Panc1 (cell line): ENCODE measurements at regions not wholly inside any gene's neighbourhood (a gene's known extent, or its start where the extent isn't known, plus 50 kb on each side); places are given as distances from the start of the nearest gene placed in this dataset.
"Not testable (repeated sequence)": the region's sequence is repeated elsewhere in the genome, so short reads cannot be mapped to it uniquely, and the experiment has no call there.

Experiments
- ATAC-seq: fragments of 200-7000 bp; cut with Tn5 transposase; 2 replicates; pipeline ENCODE4 v1.9.1; 2020; ENCODE audit warnings: mild to moderate bottlenecking, moderate library complexity
- BruUV-seq: library from RNA; stranded (reverse); fragments of 400-500 nt; replicated peaks from 2 replicates; lab custom pipeline; 2021; lab: Mats Ljungman, UMichigan
- CTCF ChIA-PET: fragments of 300-600 bp; sonication (Branson Sonifier 250); formaldehyde crosslinking; loops from one replicate; lab custom pipeline; 2022; ENCODE audit warnings: antibody characterized with exemption; lab: Charles Lee
- POLR2A ChIA-PET: fragments of 300-600 bp; sonication (Branson Sonifier 250); formaldehyde crosslinking; loops from one replicate; lab custom pipeline; 2022; ENCODE audit warnings: antibody characterized with exemption; lab: Charles Lee
- DNase-seq: peaks from one replicate; pipeline ENCODE4 v3.0.0-alpha.2; 2010; ENCODE audit warnings: low read depth, low spot score
- H3K27ac ChIP-seq: 2 replicates; pipeline ENCODE4 v1.5.1; 2011; ENCODE audit warnings: mild to moderate bottlenecking, low read length, inconsistent platforms
- H3K27me3 ChIP-seq: fragments of 200-500 bp; sonication (Bioruptor generic); 2 replicates; pipeline ENCODE4 v1.6.0; 2014; ENCODE audit warnings: low read length, inconsistent platforms; ENCODE audit not compliant: control insufficient read depth, insufficient read depth
- H3K36me3 ChIP-seq: fragments of 200-500 bp; sonication (Bioruptor generic); 2 replicates; pipeline ENCODE4 v1.5.1; 2014; ENCODE audit warnings: inconsistent platforms, mild to moderate bottlenecking, low read length, moderate library complexity; ENCODE audit not compliant: control insufficient read depth, insufficient read depth
- H3K4me1 ChIP-seq: 2 replicates; pipeline ENCODE4 v1.5.1; 2011; ENCODE audit warnings: inconsistent platforms, mild to moderate bottlenecking, low read length, moderate library complexity; ENCODE audit not compliant: control insufficient read depth, insufficient read depth
- H3K4me3 ChIP-seq, 2 experiments: 2 replicates each; pipeline ENCODE4 v1.5.1; 2011 to 2012; ENCODE audit warnings: low read depth in 2 of 2, low read length in 2 of 2, mild to moderate bottlenecking in 2 of 2, inconsistent platforms in 1 of 2, moderate library complexity in 1 of 2
- H3K9me3 ChIP-seq: fragments of 200-500 bp; sonication (Bioruptor generic); 2 replicates; pipeline ENCODE4 v1.5.1; 2014; ENCODE audit warnings: low read depth, mild to moderate bottlenecking, inconsistent platforms, low read length, moderate library complexity; ENCODE audit not compliant: control insufficient read depth, insufficient read depth
- POLR2AphosphoS5 ChIP-seq: IDR thresholded peaks from 2 replicates; pipeline ENCODE4 v1.6.1; 2012; ENCODE audit warnings: mild to moderate bottlenecking, low read depth, low read length, moderate library complexity
- SIN3A ChIP-seq: IDR thresholded peaks from 2 replicates; pipeline ENCODE4 v1.6.1; 2012; ENCODE audit warnings: low read depth, mild to moderate bottlenecking, low read length, moderate library complexity, borderline replicate concordance; ENCODE audit not compliant: insufficient read depth
- TCF7L2 ChIP-seq: IDR thresholded peaks from 2 replicates; pipeline ENCODE4 v1.6.1; 2011; ENCODE audit warnings: mild to moderate bottlenecking, low read depth, low read length, inconsistent platforms
- in situ Hi-C: cut with HindIII; loops from 2 replicates; pipeline ENCODE4 v1.10.0; 2016; ENCODE audit warnings: low sequenced_read_pairs, low pct_unique_long_range_greater_than_20kb
- intact Hi-C: fragments of 100-400 bp; cut with micrococcal nuclease; formaldehyde crosslinking; loops from one replicate; pipeline ENCODE4 v1.10.0; 2022; ENCODE audit not compliant: unreplicated experiment
- TF ChIP-seq, protein P1 (sequence below): fragments of 450-650 bp; IDR thresholded peaks from 2 replicates; pipeline ENCODE4 v1.5.1; 2017; ENCODE audit warnings: mild to moderate bottlenecking
- TF ChIP-seq, protein P2 (sequence below), 2 experiments: IDR thresholded peaks; 2 replicates each; pipeline ENCODE4 v1.6.1; 2011 to 2012; ENCODE audit warnings: low read depth in 2 of 2, control low read depth in 1 of 2, low read length in 1 of 2, mild to moderate bottlenecking in 1 of 2, moderate library complexity in 1 of 2; ENCODE audit not compliant: insufficient read depth in 1 of 2

DNA sequence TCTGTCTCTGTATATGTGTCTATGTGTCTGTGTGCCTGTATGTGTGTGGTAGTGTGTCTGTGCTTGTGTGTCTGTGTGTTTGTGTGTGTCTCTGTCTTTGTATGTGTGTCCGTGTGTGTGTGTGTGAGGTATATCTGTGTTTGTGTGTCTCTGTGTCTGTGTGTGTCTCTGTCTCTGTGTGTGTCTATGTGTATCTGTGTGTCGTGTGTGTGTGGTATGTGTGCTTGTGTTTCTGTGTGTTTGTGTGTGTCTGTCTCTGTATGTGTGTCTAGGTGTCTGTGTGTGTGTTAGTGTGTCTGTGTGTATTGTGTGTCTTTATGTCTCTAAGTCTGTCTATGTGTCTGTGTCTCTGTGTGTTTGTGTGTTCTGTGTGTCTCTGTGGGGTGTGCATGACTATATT lies 158.6 kb downstream of the TMEM121 start:
- Histone ChIP-seq H3K36me3 (no peaks in the 10 kb centered on the region), H3K27ac (no peak overlapping the region), H3K4me1 (no peaks in the 10 kb centered on the region), H3K27me3 (no peaks in the 10 kb centered on the region), H3K4me3 (no peak overlapping the region), H3K9me3 (no peaks in the 10 kb centered on the region)
- CTCF ChIA-PET: no interaction called here
- BruUV-seq: no TSS peak
- in situ Hi-C loops (no loop called here), intact Hi-C loops (loop anchor here (5.0 kb wide), 1 partner anchor 118 kb away; no protein-coding TSS in a partner anchor)
- no peak for ATAC-seq
- TF ChIP-seq, protein P1, sequence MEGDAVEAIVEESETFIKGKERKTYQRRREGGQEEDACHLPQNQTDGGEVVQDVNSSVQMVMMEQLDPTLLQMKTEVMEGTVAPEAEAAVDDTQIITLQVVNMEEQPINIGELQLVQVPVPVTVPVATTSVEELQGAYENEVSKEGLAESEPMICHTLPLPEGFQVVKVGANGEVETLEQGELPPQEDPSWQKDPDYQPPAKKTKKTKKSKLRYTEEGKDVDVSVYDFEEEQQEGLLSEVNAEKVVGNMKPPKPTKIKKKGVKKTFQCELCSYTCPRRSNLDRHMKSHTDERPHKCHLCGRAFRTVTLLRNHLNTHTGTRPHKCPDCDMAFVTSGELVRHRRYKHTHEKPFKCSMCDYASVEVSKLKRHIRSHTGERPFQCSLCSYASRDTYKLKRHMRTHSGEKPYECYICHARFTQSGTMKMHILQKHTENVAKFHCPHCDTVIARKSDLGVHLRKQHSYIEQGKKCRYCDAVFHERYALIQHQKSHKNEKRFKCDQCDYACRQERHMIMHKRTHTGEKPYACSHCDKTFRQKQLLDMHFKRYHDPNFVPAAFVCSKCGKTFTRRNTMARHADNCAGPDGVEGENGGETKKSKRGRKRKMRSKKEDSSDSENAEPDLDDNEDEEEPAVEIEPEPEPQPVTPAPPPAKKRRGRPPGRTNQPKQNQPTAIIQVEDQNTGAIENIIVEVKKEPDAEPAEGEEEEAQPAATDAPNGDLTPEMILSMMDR: no peak
- TF ChIP-seq SIN3A (no peak), TCF7L2 (no peak), POLR2AphosphoS5 (no peak)
- TF ChIP-seq, protein P2, sequence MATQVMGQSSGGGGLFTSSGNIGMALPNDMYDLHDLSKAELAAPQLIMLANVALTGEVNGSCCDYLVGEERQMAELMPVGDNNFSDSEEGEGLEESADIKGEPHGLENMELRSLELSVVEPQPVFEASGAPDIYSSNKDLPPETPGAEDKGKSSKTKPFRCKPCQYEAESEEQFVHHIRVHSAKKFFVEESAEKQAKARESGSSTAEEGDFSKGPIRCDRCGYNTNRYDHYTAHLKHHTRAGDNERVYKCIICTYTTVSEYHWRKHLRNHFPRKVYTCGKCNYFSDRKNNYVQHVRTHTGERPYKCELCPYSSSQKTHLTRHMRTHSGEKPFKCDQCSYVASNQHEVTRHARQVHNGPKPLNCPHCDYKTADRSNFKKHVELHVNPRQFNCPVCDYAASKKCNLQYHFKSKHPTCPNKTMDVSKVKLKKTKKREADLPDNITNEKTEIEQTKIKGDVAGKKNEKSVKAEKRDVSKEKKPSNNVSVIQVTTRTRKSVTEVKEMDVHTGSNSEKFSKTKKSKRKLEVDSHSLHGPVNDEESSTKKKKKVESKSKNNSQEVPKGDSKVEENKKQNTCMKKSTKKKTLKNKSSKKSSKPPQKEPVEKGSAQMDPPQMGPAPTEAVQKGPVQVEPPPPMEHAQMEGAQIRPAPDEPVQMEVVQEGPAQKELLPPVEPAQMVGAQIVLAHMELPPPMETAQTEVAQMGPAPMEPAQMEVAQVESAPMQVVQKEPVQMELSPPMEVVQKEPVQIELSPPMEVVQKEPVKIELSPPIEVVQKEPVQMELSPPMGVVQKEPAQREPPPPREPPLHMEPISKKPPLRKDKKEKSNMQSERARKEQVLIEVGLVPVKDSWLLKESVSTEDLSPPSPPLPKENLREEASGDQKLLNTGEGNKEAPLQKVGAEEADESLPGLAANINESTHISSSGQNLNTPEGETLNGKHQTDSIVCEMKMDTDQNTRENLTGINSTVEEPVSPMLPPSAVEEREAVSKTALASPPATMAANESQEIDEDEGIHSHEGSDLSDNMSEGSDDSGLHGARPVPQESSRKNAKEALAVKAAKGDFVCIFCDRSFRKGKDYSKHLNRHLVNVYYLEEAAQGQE (IDR thresholded peaks at IDR 0.05; ENCODE audit: insufficient read depth in 1 of 2, low read depth in 2 of 2, low read length in 1 of 2): no peak
- no peak for DNase-seq
- POLR2A ChIA-PET: no interaction called here

- H3K4me3 ChIP-seq, BruUV-seq, H3K36me3 ChIP-seq, H3K4me1 ChIP-seq, POLR2A ChIA-PET, ATAC-seq, in situ Hi-C loops, H3K9me3 ChIP-seq, DNase-seq, CTCF ChIA-PET, H3K27ac ChIP-seq, H3K27me3 ChIP-seq: not testable (repeated sequence)
- intact Hi-C loops: loop anchor here (5.0 kb wide), 1 partner anchor 118 kb away; no protein-coding TSS in a partner anchor
Observed at GRCh38 chr14:105685605-105686004, 159.2 kb downstream of the TMEM121 start.

GRCh38 chr14:105686050-105686449 lies 159.7 kb downstream of the TMEM121 start:
- BruUV-seq, H3K9me3 ChIP-seq, H3K4me3 ChIP-seq, ATAC-seq, H3K4me1 ChIP-seq, H3K27ac ChIP-seq, CTCF ChIA-PET, DNase-seq, POLR2A ChIA-PET, H3K36me3 ChIP-seq, H3K27me3 ChIP-seq, in situ Hi-C loops: not testable (repeated sequence)
- intact Hi-C loops: loop anchor here (5.0 kb wide), 1 partner anchor 119 kb away; no protein-coding TSS in a partner anchor

DNA sequence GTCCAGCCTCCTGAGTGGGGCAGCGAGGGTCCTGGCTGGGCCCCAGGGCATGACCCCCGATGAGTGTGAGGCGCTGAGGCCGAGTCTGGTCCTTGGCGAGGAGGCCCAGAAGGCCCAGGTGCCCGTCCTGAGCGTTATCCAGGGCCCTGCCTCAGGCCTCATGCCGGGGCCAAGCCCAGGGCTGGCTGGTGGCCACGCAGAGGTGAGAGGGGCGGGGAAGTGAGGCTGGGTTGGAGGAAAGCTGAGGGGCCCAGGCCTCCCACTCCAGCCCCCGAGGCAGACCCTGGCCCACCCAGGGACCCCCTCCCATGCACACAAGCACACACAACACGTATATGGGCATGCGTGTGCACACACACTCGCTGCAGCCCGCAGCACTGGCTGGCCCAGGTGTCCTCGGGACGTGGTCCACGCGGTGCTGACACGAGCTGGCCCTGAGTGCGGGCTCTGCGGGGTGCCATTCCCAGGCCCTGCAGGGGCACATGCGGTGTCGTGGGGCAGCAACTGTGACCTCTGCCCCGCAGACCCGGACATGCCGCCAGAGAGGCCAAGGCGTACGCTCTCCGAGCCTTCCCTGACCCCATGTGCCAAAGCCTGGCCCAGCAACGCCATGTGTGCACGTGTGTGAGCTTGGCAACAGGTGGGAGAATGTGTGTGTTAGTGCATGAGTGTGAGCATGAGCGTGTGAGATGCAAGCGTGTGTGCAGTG lies 160.2 kb downstream of the TMEM121 start:
- H3K36me3 ChIP-seq, H3K27ac ChIP-seq, BruUV-seq, POLR2A ChIA-PET, H3K4me1 ChIP-seq, H3K27me3 ChIP-seq, H3K4me3 ChIP-seq, CTCF ChIA-PET, DNase-seq, in situ Hi-C loops, H3K9me3 ChIP-seq: not testable (repeated sequence)
- 0 out of 2 replicates have a peak, but pooled peaks have one; percentile 55 for ATAC-seq
- intact Hi-C loops: loop anchor here (5.0 kb wide), 1 partner anchor 119 kb away; no protein-coding TSS in a partner anchor

DNA sequence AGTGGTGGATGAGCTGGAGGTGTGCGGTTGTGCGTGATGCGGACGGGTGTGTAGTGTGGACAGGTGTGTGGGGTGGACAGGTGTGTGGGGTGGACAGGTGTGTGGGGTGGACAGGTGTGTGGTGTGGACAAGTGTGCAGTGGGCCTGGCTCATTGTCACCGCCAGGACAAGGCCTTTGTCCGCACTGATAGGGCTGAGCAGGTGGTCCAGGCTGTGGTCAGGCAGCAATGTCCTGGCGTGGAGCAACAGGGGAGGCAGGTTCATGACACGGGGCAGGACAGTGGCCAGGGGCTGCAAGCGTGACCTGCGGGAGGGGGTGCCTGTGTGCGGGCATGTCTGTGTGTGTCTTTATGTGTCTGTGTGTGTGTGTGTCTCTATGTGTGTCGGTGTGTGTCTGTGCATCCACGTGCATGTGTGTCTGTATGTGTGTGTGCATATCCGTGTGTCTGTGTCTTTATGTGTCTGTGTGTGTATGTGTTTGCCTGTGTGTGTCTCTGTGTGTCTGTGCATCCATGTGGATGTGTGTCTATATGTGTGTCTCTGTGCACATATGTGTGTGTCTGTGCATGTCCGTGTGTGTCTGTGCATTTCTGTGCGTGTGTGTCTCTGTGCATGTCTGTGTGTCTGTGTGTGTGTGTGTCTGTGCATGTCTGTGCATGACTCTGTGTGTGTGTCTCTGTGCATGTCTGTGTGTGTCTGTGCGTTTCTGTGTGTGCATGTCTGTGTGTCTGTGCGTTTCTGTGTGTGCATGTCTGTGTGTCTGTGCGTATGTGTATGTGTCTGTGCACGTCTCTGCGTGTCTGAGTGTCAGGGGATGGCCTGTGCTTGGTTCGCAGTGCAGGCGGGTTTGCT lies 161.0 kb downstream of the TMEM121 start:
- H3K27ac ChIP-seq, CTCF ChIA-PET: not testable (repeated sequence)

More for the DNA sequence above, 161.0 kb downstream of the TMEM121 start:
- H3K4me3 ChIP-seq, ATAC-seq, H3K4me1 ChIP-seq, POLR2A ChIA-PET, BruUV-seq, H3K9me3 ChIP-seq, DNase-seq, H3K27me3 ChIP-seq, in situ Hi-C loops, H3K36me3 ChIP-seq: not testable (repeated sequence)
- intact Hi-C loops: loop anchor here (5.0 kb wide), 1 partner anchor 120 kb away; no protein-coding TSS in a partner anchor
